Transverse colon (tissue), 4 donors: ENCODE measurements at regions not wholly inside any gene's neighbourhood (a gene's known extent, or its start where the extent isn't known, plus 50 kb on each side); places are given as distances from the start of the nearest gene placed in this dataset.

Experiments used
- CTCF ChIP-seq, 5 experiments: fragments of 200-600 bp in 3 of 5; fragments of 450-650 bp in 2 of 5; sonication (generic) in 3 of 5; IDR thresholded peaks; 1 replicate in 2 of 5; 2 replicates in 3 of 5; pipeline ENCODE4 v1.5.1; 2016 to 2017; ENCODE audit warnings: antibody characterized with exemption in 5 of 5, inconsistent platforms in 3 of 5, mild to moderate bottlenecking in 2 of 5, moderate library complexity in 1 of 5
- EP300 ChIP-seq: sonication (generic); formaldehyde crosslinking; IDR thresholded peaks from one replicate; pipeline ENCODE4 v1.6.1; 2017; ENCODE audit warnings: antibody characterized with exemption, low read depth
- POLR2A ChIP-seq: fragments of 450-650 bp; IDR thresholded peaks from one replicate; pipeline ENCODE4 v1.6.1; 2016; ENCODE audit warnings: antibody characterized with exemption, mild to moderate bottlenecking, moderate library complexity
- POLR2AphosphoS5 ChIP-seq, 3 donors: sonication (generic); formaldehyde crosslinking; IDR thresholded peaks; one replicate each; pipeline ENCODE4 v1.6.1; 2016; ENCODE audit warnings: antibody characterized with exemption in 3 of 3

- TF ChIP-seq CTCF (IDR thresholded peaks at IDR 0.05) = no peak
- no peak for TF ChIP-seq EP300
- no peak for TF ChIP-seq POLR2A
- TF ChIP-seq POLR2AphosphoS5 (IDR thresholded peaks at IDR 0.05) = no peak
These were observed 209.7 kb downstream of the C11orf91 start for GRCh38 chr11:33490842-33491370.
